WERI-Rb-1 (cell line): ENCODE measurements at regions not wholly inside any gene's neighbourhood (a gene's known extent, or its start where the extent isn't known, plus 50 kb on each side); places are given as distances from the start of the nearest gene placed in this dataset.
"Not testable (repeated sequence)": the region's sequence is repeated elsewhere in the genome, so short reads cannot be mapped to it uniquely, and the experiment has no call there.

Experiments used
- DNase-seq: peaks from one replicate; pipeline ENCODE4 v3.0.0-alpha.2; 2020
- H3K27ac ChIP-seq: fragments of 250-450 bp; sonication (Bioruptor Pico); 2 replicates; pipeline ENCODE4 v1.5.1; 2020; ENCODE audit warnings: mild to moderate bottlenecking, moderate library complexity
- H3K27me3 ChIP-seq: fragments of 250-450 bp; sonication (Bioruptor Pico); 2 replicates; pipeline ENCODE4 v1.5.1; 2021; ENCODE audit warnings: mild to moderate bottlenecking, low read depth, moderate library complexity; ENCODE audit not compliant: insufficient read depth, severe bottlenecking
- H3K36me3 ChIP-seq: fragments of 250-450 bp; sonication (Bioruptor Pico); 2 replicates; pipeline ENCODE4 v1.5.1; 2020; ENCODE audit warnings: mild to moderate bottlenecking, moderate library complexity
- H3K4me3 ChIP-seq: 2 replicates; pipeline ENCODE4 v1.5.1; 2011; ENCODE audit warnings: low read depth, mild to moderate bottlenecking, control low read depth, low read length
- H3K9me3 ChIP-seq: fragments of 250-450 bp; sonication (Bioruptor Pico); 2 replicates; pipeline ENCODE4 v1.5.1; 2021; ENCODE audit warnings: mild to moderate bottlenecking, moderate library complexity; ENCODE audit not compliant: severe bottlenecking
- CTCF ChIP-seq: IDR thresholded peaks from 2 replicates; pipeline ENCODE4 v1.5.1; 2011; ENCODE audit warnings: low read depth, mild to moderate bottlenecking, control low read depth, inconsistent platforms, low read length

- peaks cover 8% of the 10 kb centered on the region for H3K9me3 ChIP-seq
- H3K4me3 ChIP-seq = no peak overlapping the region
- H3K27ac ChIP-seq = no peak overlapping the region
- no peaks in the 10 kb centered on the region for H3K36me3 ChIP-seq
- TF ChIP-seq CTCF = no peak
- no peak for DNase-seq
- H3K27me3 ChIP-seq = no peaks in the 10 kb centered on the region
Measured at GRCh38 chr12:92058664-92059063, 87.0 kb downstream of the BTG1 start.

GRCh38 chr12:92056756-92057155, 88.9 kb downstream of the BTG1 start:
- not testable (repeated sequence) for H3K27ac ChIP-seq, H3K27me3 ChIP-seq, H3K36me3 ChIP-seq, DNase-seq, H3K9me3 ChIP-seq, H3K4me3 ChIP-seq

- Histone ChIP-seq H3K27ac (no peak overlapping the region), H3K4me3 (no peak overlapping the region), H3K36me3 (no peaks in the 10 kb centered on the region), H3K27me3 (no peaks in the 10 kb centered on the region), H3K9me3 (peaks cover 8% of the 10 kb centered on the region)
- DNase-seq = no peak
- TF ChIP-seq CTCF = no peak
Measured at GRCh38 chr12:92056290-92056689, 89.4 kb downstream of the BTG1 start.

GRCh38 chr12:92055877-92056276, 89.8 kb downstream of the BTG1 start:
- no peak for TF ChIP-seq CTCF
- Histone ChIP-seq H3K9me3 (peaks cover 8% of the 10 kb centered on the region), H3K36me3 (no peaks in the 10 kb centered on the region), H3K27ac (no peak overlapping the region), H3K27me3 (no peaks in the 10 kb centered on the region), H3K4me3 (no peak overlapping the region)
- DNase-seq = no peak

GRCh38 chr12:92051441-92051840, 94.2 kb downstream of the BTG1 start:
- Histone ChIP-seq H3K36me3 (no peaks in the 10 kb centered on the region), H3K27me3 (no peaks in the 10 kb centered on the region), H3K27ac (no peak overlapping the region), H3K4me3 (no peak overlapping the region), H3K9me3 (no peaks in the 10 kb centered on the region)
- no peak for DNase-seq
- no peak for TF ChIP-seq CTCF

- no peak for TF ChIP-seq CTCF
- DNase-seq = no peak
- no peaks in the 10 kb centered on the region for H3K9me3 ChIP-seq
- no peaks in the 10 kb centered on the region for H3K27me3 ChIP-seq
- no peak overlapping the region for H3K27ac ChIP-seq
- H3K4me3 ChIP-seq = no peak overlapping the region
- H3K36me3 ChIP-seq = no peaks in the 10 kb centered on the region
Measured at GRCh38 chr12:92049403-92049802, 96.2 kb downstream of the BTG1 start.
